Astrocyte (in vitro differentiated cells and primary cell): ENCODE measurements at regions not wholly inside any gene's neighbourhood (a gene's known extent, or its start where the extent isn't known, plus 50 kb on each side); places are given as distances from the start of the nearest gene placed in this dataset.

Source experiments
- CTCF ChIP-seq: IDR thresholded peaks from 2 replicates; pipeline ENCODE4 v1.5.1; 2011; ENCODE audit warnings: low read depth, mild to moderate bottlenecking, inconsistent platforms, low read length, moderate library complexity; ENCODE audit not compliant: insufficient read depth
- EZH2 ChIP-seq: IDR thresholded peaks from 2 replicates; pipeline ENCODE4 v1.6.1; 2012; ENCODE audit warnings: mild to moderate bottlenecking, low read length, inconsistent platforms; ENCODE audit not compliant: insufficient read depth

- no peak for TF ChIP-seq CTCF
- no peak for TF ChIP-seq EZH2
These were observed 468.6 kb upstream of the ZMIZ1 start for GRCh38 chr10:78600121-78600665.
